IPS DF 6.9 (cell line): ENCODE measurements at regions not wholly inside any gene's neighbourhood (a gene's known extent, or its start where the extent isn't known, plus 50 kb on each side); places are given as distances from the start of the nearest gene placed in this dataset.

ENCODE experiments used
- DNase-seq: peaks from one replicate; pipeline ENCODE4 v3.0.0-alpha.2; 2013; ENCODE audit warnings: low read depth, low spot score
- H3K27ac ChIP-seq: one replicate; pipeline ENCODE4 v1.5.1; 2013; ENCODE audit warnings: low read length, control low read depth
- H3K27me3 ChIP-seq: 2 replicates; pipeline ENCODE4 v1.6.1; 2013; ENCODE audit warnings: mild to moderate bottlenecking, low read length; ENCODE audit not compliant: control insufficient read depth, insufficient read depth
- H3K36me3 ChIP-seq: 2 replicates; pipeline ENCODE4 v1.6.1; 2013; ENCODE audit warnings: low read length; ENCODE audit not compliant: control insufficient read depth, insufficient read depth
- H3K4me1 ChIP-seq: 2 replicates; pipeline ENCODE4 v1.6.1; 2013; ENCODE audit warnings: low read length; ENCODE audit not compliant: control insufficient read depth, insufficient read depth
- H3K4me3 ChIP-seq: 2 replicates; pipeline ENCODE4 v1.5.1; 2013; ENCODE audit warnings: mild to moderate bottlenecking, low read length
- H3K9me3 ChIP-seq: 2 replicates; pipeline ENCODE4 v1.6.1; 2013; ENCODE audit warnings: low read length, inconsistent platforms; ENCODE audit not compliant: control insufficient read depth, insufficient read depth
- WGBS: extraction: QIAGEN DNeasy Blood & Tissue Kit; methylation state at CpG from one replicate; pipeline ENCODE4 v1.1.7; 2013; ENCODE audit warnings: mixed read lengths, missing lambda C conversion rate; ENCODE audit not compliant: insufficient read length, insufficient coverage; 5-methylcytosine and 5-hydroxymethylcytosine counted together

- H3K9me3 ChIP-seq: no peaks in the 10 kb centered on the region
- H3K36me3 ChIP-seq: no peaks in the 10 kb centered on the region
- H3K4me3 ChIP-seq: no peak overlapping the region
- no peak overlapping the region for H3K27ac ChIP-seq
- WGBS: no CpG with 5 or more reads among the region's 4 CpGs
- DNase-seq: no peak
- H3K27me3 ChIP-seq: no peaks in the 10 kb centered on the region
- 0 out of 2 replicates have a peak, but pooled peaks cover 2% of the 10 kb centered on the region for H3K4me1 ChIP-seq
Observed at GRCh38 chr9:120099065-120099464, 480.9 kb downstream of the CDK5RAP2 start.

GRCh38 chr9:120098584-120098983, 481.4 kb downstream of the CDK5RAP2 start:
- Histone ChIP-seq H3K36me3 (no peaks in the 10 kb centered on the region), H3K9me3 (no peaks in the 10 kb centered on the region), H3K4me3 (no peak overlapping the region), H3K27ac (no peak overlapping the region), H3K4me1 (0 out of 2 replicates have a peak, but pooled peaks cover 2% of the 10 kb centered on the region), H3K27me3 (no peaks in the 10 kb centered on the region)
- WGBS: no CpG with 5 or more reads among the region's 6 CpGs
- DNase-seq: no peak

DNA sequence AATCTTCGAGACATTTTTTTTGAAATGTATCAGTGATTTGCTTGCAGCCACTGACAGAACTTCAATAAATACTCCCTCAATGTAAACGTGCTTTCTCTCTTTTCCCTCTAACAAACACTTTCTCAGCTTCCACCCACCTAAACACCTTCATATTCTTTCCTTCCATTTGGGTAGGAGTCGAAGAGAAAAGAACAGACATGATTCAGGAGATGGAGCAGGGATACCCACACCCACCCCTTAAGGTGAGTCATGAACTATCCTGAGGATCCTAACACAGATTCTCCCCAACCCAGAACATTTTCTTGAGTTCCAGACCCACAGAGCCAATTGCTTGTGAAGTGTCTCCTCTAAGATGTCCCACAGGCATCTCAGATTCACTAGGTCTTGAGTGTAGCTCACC, 488.8 kb downstream of the CDK5RAP2 start:
- no peak for DNase-seq
- Histone ChIP-seq H3K36me3 (no peaks in the 10 kb centered on the region), H3K27me3 (no peaks in the 10 kb centered on the region), H3K4me3 (no peak overlapping the region), H3K4me1 (no peaks in the 10 kb centered on the region), H3K9me3 (no peaks in the 10 kb centered on the region), H3K27ac (no peak overlapping the region)
- 100% methylated on average over 1 of the region's 3 CpGs for WGBS

- Histone ChIP-seq H3K4me1 (peaks cover 4% of the 10 kb centered on the region), H3K27ac (no peak overlapping the region), H3K36me3 (no peaks in the 10 kb centered on the region), H3K4me3 (no peak overlapping the region), H3K27me3 (no peaks in the 10 kb centered on the region; the same call in 1 of the 2 replicates), H3K9me3 (no peaks in the 10 kb centered on the region; the same call in 1 of the 2 replicates)
- WGBS: no CpG with 5 or more reads among the region's 8 CpGs
- DNase-seq: no peak
Observed at GRCh38 chr9:120080849-120081248, 499.1 kb downstream of the CDK5RAP2 start.

- peaks cover 4% of the 10 kb centered on the region for H3K4me1 ChIP-seq
- H3K9me3 ChIP-seq: no peaks in the 10 kb centered on the region
- H3K4me3 ChIP-seq: no peak overlapping the region
- H3K36me3 ChIP-seq: no peaks in the 10 kb centered on the region
- no peak overlapping the region for H3K27ac ChIP-seq
- no peak for DNase-seq
- H3K27me3 ChIP-seq: no peaks in the 10 kb centered on the region; the same call in 1 of the 2 replicates
- WGBS: no CpG with 5 or more reads among the region's 2 CpGs
Observed at GRCh38 chr9:120078112-120078511, 501.9 kb downstream of the CDK5RAP2 start.

- no peaks in the 10 kb centered on the region for H3K9me3 ChIP-seq
- no peak overlapping the region for H3K4me3 ChIP-seq
- no peaks in the 10 kb centered on the region for H3K36me3 ChIP-seq
- no peak for DNase-seq
- no peak overlapping the region for H3K27ac ChIP-seq
- no peaks in the 10 kb centered on the region for H3K27me3 ChIP-seq
- no peaks in the 10 kb centered on the region for H3K4me1 ChIP-seq
- no CpG with 5 or more reads among the region's 4 CpGs for WGBS
Observed at GRCh38 chr9:120071760-120072159, 508.2 kb downstream of the CDK5RAP2 start.

DNA sequence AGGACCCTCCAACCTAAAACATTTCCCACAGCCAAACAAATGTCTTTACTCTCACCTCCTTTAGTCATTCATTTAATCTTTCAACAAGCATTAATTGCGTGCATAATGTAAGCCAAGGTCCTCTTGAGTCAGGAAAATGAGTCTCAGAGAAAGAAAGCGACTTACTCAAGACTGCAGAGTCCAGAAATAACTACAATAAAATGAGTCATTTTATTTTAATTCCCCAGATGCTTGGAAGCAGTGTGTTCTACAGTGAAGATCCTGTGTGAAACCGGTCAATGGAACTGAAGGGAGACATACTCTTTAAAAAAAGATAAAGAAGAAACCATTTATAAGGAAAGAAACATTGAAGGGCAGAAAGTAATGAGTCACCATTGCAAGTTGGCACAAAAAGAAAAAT, 513.7 kb downstream of the CDK5RAP2 start:
- DNase-seq: no peak
- Histone ChIP-seq H3K27me3 (no peaks in the 10 kb centered on the region), H3K4me3 (no peak overlapping the region), H3K9me3 (no peaks in the 10 kb centered on the region), H3K27ac (no peak overlapping the region), H3K36me3 (no peaks in the 10 kb centered on the region), H3K4me1 (no peaks in the 10 kb centered on the region)
- WGBS: no CpG with 5 or more reads among the region's 3 CpGs

DNA sequence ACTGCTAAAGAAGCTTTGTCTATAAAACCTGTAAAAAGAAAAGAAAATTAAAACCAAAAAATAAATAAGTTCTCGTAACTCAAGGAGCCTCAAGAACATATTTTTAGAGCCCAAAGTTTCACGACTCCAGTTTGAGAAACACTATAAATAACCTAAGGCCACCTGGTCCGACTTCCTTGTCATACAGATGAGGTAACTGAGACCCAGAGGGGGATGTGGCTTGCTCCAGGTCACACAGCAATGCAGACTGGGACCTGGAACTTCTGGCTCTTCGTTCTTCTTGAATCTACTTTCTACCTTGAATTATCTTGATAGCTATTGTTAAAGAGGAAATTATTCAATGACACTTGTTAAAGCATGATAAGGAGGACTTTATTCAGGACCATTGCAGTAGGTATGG, 514.8 kb downstream of the CDK5RAP2 start:
- DNase-seq: no peak
- no peaks in the 10 kb centered on the region for H3K4me1 ChIP-seq
- WGBS: no CpG with 5 or more reads among the region's 4 CpGs

GRCh38 chr9:120045011-120045410, 535.0 kb downstream of the CDK5RAP2 start:
- no peak for DNase-seq
- Histone ChIP-seq H3K36me3 (no peaks in the 10 kb centered on the region), H3K4me3 (no peak overlapping the region), H3K4me1 (no peaks in the 10 kb centered on the region), H3K27ac (no peak overlapping the region), H3K9me3 (no peaks in the 10 kb centered on the region), H3K27me3 (no peaks in the 10 kb centered on the region)
- no CpG with 5 or more reads among the region's 9 CpGs for WGBS

More for the DNA sequence above, 514.8 kb downstream of the CDK5RAP2 start:
- no peak overlapping the region for H3K27ac ChIP-seq
- H3K4me3 ChIP-seq: no peak overlapping the region
- H3K27me3 ChIP-seq: no peaks in the 10 kb centered on the region
- H3K9me3 ChIP-seq: no peaks in the 10 kb centered on the region
- no peaks in the 10 kb centered on the region for H3K36me3 ChIP-seq

GRCh38 chr9:120043448-120043847, 536.5 kb downstream of the CDK5RAP2 start:
- no CpG with 5 or more reads among the region's 7 CpGs for WGBS

GRCh38 chr9:120040896-120041295, 539.1 kb downstream of the CDK5RAP2 start:
- no CpG with 5 or more reads among the region's 4 CpGs for WGBS
- 0 out of 2 replicates have a peak, but pooled peaks cover 1% of the 10 kb centered on the region for H3K4me1 ChIP-seq
- no peaks in the 10 kb centered on the region for H3K9me3 ChIP-seq
- no peak overlapping the region for H3K4me3 ChIP-seq
- H3K27ac ChIP-seq: no peak overlapping the region
- no peak for DNase-seq
- H3K36me3 ChIP-seq: no peaks in the 10 kb centered on the region
- H3K27me3 ChIP-seq: no peaks in the 10 kb centered on the region

More at GRCh38 chr9:120043448-120043847, 536.5 kb downstream of the CDK5RAP2 start:
- no peak overlapping the region for H3K27ac ChIP-seq
- no peaks in the 10 kb centered on the region for H3K27me3 ChIP-seq
- no peaks in the 10 kb centered on the region for H3K9me3 ChIP-seq
- 0 out of 2 replicates have a peak, but pooled peaks cover 1% of the 10 kb centered on the region for H3K4me1 ChIP-seq
- H3K36me3 ChIP-seq: no peaks in the 10 kb centered on the region
- no peak overlapping the region for H3K4me3 ChIP-seq
- DNase-seq: no peak
